SK-N-MC (cell line): ENCODE measurements at regions not wholly inside any gene's neighbourhood (a gene's known extent, or its start where the extent isn't known, plus 50 kb on each side); places are given as distances from the start of the nearest gene placed in this dataset.

Experiments
- EZH2 ChIP-seq: fragments of 200-600 bp; sonication (generic); IDR thresholded peaks from one replicate; pipeline ENCODE4 v1.6.1; 2017; ENCODE audit warnings: antibody characterized with exemption
- POLR2AphosphoS5 ChIP-seq: IDR thresholded peaks from 2 replicates; pipeline ENCODE4 v1.6.1; 2012; ENCODE audit warnings: mild to moderate bottlenecking, low read depth, low read length, borderline replicate concordance

DNA sequence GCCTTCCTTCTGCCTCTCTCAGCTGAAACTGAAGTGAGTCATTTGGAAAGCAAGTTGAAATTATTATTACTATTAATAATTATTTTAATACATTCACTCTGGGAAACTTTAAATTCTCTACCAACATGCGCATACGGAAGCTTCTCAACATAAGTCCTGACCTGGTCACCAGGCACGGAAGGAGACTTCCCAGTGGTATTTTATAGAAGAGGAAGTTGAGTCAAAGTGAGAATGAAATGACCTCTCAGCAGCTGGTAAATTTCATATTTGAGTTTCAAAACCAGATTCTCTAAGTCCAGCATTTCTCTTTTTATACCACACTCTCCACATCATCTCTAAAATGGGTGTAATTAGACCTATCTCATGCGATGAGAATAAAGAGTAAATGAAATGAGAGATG is 747.4 kb downstream of the VRK1 start:
- TF ChIP-seq POLR2AphosphoS5 (no peak), EZH2 (no peak)
